Activated CD4-positive, alpha-beta T cell treated with anti-CD3 and anti-CD28 coated beads, Interleukin-2, amount 50 U/mL, for 48 hours (primary cell): ENCODE measurements at regions not wholly inside any gene's neighbourhood (a gene's known extent, or its start where the extent isn't known, plus 50 kb on each side); places are given as distances from the start of the nearest gene placed in this dataset.
A peak's percentile ranks its signal among the peaks of the same experiment; 100 is the strongest.

Experiments used
- DNase-seq, 2 experiments: peaks; one replicate each; pipeline ENCODE4 v3.0.0-alpha.2; 2020

DNA sequence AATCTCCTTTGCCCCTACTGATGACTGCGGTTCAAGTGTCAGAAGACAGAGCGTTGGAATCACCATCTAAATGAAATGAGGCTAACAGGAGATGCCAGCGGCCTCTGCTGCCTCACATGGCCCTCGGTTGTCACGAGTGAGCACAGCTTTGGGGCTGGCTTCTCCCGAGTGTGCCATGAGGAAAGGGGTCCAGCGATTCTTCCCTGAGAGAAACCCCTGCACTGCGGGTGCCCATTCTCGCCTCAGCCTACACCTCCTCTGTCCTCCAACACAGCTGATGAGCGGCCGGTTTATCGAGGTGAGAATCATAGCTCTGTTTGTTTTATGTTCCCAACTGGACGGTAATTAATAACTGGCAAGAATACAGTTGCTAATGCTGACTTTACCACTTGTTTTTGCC is 144.7 kb upstream of the RPS6KA2 start:
- no peak for DNase-seq

DNA sequence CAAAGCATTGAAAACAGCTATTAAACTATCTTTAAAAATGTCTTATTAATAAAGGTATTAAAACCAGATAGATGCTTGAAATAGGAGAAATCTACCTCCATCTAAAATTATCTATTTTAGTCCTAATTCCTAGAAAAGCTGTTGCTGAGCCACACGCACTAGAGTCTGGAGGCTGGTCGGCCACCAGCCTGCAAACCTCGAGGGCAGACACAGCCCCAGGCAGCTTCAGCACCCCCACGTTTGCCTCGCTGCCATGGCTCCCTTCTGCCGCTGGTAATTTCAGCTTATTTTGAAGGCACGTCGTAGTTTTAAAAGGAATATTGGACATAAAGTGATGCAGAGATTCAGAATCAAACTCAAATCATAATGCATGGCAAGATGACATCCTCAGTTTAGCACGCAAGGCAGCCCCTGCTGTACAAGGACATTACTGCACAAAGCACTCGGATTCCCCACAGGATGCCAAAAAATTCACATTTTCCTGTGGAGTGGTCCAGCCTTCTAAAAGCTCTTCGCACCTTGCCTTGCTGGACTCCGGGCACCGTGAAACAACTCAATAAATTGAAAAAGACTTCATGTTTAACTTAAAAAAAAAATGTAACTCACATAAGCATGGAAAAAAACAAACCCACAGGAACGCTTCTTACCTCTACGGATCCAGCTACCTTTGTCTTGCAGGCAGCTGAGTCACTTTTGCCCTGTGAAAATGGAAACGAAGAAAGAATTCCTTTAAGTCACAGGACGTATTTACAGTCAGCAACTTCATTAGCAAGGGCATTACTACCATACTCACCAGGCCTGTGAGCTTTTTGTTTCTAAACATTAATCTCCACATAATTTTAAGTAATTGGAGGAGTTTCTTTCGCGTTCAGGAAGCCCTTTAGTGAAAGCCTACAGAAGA is 143.4 kb upstream of the RPS6KA2 start:
- DNase-seq, result peak in 1 of 2 experiments; percentile 1

GRCh38 chr6:166769648-166770047 is 142.6 kb upstream of the RPS6KA2 start:
- DNase-seq, result peak in 1 of 2 experiments; percentile 0

GRCh38 chr6:166768761-166769160 is 141.7 kb upstream of the RPS6KA2 start:
- no peak for DNase-seq

DNA sequence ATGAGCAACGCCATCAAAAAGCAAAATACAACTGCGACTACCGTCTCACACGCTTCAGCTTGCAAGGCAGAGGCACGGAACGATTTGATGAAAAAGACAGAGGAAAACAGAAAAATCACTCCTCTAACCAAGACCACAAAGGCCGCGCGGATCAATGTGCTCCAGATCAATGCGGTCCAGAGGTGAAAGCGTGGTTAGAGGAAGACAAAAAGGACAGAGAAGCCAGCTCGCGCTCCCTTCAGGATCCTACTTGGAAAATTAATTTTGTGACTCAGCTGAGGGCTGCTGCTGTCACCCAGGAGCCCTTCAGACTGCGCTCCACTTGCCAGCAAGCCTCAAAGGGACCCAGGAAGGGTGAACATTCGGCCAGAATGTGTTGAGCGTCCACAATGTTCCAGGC is 140.2 kb upstream of the RPS6KA2 start:
- no peak for DNase-seq

DNA sequence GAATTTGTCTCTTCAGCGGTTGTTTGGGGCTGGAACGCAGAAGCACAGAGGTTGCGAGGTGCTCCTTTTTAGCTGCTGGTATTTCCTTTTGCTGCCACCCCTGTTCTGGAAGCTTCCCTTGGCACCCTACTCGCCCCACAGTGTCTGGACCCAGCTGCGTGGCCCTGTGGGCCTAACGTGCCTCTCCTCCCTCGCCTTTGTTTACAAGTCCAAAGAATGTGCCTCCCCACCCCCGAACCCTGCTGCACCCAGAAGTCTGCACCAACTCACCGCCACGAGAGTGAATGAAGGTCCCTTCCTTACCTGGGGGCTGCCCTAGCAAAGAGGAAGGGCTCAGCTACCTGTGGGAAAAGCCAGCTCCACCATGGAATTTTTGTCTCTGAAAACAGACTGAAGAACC is 139.7 kb upstream of the RPS6KA2 start:
- DNase-seq, result no peak

- no peak for DNase-seq
Measured at GRCh38 chr6:166765234-166765541, 138.1 kb upstream of the RPS6KA2 start.

GRCh38 chr6:166764473-166765233 is 137.6 kb upstream of the RPS6KA2 start:
- DNase-seq, result no peak

DNA sequence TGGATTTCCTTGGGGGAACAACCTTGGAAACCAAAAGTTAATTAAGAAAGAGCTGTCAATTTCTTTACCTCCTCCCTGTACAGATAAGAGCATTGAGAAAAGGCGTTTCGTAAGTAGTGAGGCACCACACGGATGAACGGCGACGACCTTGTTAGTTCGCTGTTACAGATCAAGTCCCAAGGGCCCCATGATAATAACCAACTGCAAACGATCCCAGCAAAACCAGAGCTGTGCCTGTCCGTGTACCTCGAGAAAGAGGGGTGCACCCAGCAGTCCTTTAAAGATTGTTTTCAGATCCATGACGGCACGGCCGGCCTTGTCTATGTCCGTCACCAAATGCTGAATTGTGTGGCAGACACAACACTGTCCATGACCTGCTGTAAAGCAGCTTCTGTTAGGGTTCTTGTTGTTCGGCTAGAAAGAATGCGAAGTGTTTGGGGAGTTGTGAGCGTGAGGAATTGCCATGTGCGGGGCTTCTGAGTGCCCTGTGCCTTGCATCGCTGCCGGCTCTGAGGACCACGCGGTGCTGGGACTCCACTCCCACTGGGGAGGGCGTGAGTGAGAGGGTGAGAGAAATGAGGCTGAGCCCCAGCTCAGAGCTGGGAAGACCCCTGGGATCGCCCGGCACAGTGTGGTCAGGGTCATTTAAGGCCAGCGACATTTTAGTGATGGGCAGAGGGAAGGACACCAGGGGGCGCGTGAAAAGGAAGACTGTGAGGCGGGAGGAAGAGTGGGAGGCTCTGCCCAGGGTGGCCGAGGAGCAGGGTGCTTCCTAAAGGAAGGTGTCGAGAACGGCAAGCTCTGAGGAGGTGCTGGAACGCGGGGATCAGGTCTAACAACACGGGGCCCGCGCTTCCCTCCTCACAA is 136.8 kb upstream of the RPS6KA2 start:
- DNase-seq, result no peak

DNA sequence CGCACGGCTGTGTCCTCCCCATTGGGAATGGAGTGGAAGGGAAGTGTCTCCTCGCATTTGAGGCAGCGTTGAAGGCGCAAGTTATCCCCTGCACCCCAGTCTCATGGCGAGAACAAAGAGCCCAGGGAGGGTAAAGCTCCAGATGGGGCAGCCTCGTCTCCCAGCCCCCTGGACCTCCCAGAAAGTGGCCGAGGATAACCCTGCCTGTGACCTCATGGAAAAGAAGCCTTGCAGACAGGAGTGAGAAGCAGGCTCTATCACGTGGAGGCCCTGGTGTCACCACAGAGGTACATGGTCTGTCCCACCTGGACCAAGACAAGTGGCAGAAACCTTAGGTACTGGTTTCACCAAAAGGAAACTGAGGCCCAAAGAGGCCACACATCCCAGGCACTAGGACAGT is 134.8 kb upstream of the RPS6KA2 start:
- no peak for DNase-seq

- peak; percentile 70 to 77 for DNase-seq
Measured at GRCh38 chr6:166760288-166760687, 133.2 kb upstream of the RPS6KA2 start.

- no peak for DNase-seq
Measured at GRCh38 chr6:166758136-166758704, 131.2 kb upstream of the RPS6KA2 start.

- DNase-seq, result peak in 1 of 2 experiments; percentile 13
Measured at GRCh38 chr6:166757232-166758135, 130.4 kb upstream of the RPS6KA2 start.

- no peak for DNase-seq
Measured at GRCh38 chr6:166754218-166755030, 127.4 kb upstream of the RPS6KA2 start.

GRCh38 chr6:166752928-166753721 is 126.1 kb upstream of the RPS6KA2 start:
- DNase-seq, result no peak

DNA sequence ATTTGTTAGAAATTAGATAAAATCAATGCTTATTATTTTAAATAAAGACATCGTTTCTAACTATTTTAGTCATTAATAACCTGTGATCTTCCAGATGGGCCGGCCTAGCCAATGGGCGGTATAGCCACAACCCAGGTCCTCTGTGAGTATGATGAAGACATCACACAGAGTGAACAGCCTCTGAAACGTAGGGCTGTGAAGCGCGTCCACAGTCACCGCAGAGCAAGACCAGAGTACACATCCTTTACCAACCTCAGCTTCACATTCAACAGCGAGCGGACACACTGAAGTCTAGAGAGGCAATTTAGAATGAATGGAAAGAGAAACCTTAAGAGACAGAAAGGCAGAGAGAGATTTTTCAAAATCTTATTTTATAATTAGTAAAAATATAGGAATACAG is 125.0 kb upstream of the RPS6KA2 start:
- DNase-seq, result no peak

- no peak for DNase-seq
Measured at GRCh38 chr6:166751051-166751595, 124.1 kb upstream of the RPS6KA2 start.

DNA sequence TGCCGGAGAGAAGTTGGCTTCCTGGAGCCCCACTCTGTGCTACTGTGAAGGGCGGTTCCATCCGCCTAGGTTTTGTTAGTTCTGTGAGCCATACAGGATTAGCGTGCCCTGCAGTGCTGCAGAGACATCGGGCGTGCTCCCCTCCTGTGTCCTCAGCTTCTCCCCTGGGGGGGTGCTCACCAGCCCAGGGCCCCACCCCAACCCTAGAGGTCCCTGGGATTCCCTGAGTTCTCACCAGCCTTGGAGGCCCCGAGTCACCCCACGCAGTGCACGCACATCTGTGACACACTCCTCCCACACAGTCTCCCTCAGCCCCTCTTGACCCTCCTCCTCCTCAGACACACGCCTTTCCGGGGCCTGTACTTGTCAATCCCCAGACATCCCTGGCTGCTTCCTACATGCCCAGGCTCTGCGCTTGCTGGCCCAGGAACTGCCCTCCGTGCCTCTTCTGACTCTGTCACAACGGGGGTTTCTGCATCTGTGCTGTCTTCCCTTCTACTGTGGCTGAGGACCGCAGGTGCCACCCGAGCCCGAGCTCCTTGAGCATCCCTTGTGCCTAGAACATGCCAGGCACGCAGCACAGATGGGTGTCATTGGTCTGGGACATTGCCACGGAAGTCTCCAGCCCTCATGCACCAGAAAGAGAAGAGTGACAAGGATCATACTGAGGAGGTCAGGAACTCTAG is 123.2 kb upstream of the RPS6KA2 start:
- DNase-seq, result no peak

DNA sequence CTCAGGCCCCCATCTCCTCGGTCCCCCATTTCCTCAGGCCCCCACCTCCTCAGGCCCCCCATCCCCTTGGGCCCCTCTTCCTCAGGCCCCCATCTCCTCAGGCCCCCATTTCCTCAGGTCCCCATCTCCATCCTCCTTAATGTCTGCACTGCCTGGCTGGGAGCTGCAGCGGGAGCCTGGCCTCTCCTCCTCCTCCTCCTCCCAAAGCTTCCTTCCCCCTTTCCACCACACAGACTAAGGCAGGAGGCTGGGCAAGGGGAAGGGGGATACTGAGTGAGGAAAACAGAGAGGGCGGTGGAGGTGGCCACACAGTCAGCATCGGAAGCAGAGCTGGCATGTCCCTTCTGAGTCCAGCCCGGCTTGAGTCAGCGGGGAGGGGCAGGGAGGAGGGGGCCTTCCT is 122.6 kb upstream of the RPS6KA2 start:
- no peak for DNase-seq
